Fibroblast of lung (primary cell): ENCODE measurements at regions not wholly inside any gene's neighbourhood (a gene's known extent, or its start where the extent isn't known, plus 50 kb on each side); places are given as distances from the start of the nearest gene placed in this dataset.

Experiments used
- CTCF ChIP-seq, 2 donors: IDR thresholded peaks in 1 of 2; conservative IDR thresholded peaks in 1 of 2; 1 replicate in 1 of 2; 2 replicates in 1 of 2; pipeline ENCODE4 v1.5.1; 2011 to 2012; ENCODE audit warnings: low read length in 2 of 2, control low read depth in 1 of 2, inconsistent platforms in 1 of 2, low read depth in 1 of 2, mild to moderate bottlenecking in 1 of 2
- EZH2 ChIP-seq: IDR thresholded peaks from 2 replicates; pipeline ENCODE4 v1.5.1; 2012; ENCODE audit warnings: low read length, control low read depth, mild to moderate bottlenecking; ENCODE audit errors: missing control alignments

DNA sequence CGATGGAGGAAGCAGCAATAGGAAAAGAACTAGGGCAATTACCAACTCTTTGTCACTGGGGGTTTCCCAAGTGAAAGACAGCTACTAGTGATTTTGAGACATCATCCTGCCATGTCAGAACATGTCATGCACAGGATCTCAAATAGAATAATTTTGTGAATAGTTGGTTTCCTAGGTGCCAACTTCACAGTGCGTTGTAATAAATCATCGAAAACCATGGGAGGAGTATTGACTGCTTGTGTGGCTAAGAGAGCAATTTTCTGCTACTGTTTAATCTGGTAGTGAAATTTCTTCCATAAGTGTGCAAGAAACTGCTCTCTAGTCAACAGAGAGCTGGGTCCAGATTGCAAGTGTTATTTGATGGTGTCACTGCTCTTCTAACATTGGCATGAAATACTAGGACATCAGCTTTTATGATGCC lies 168.6 kb downstream of the NNT start:
- TF ChIP-seq EZH2 = no peak
- TF ChIP-seq CTCF (conservative IDR thresholded peaks at IDR 0.05 in 1 of 2, IDR thresholded peaks at IDR 0.05 in 1 of 2; ENCODE audit: low read depth in 1 of 2, low read length in 2 of 2) = no peak
